Ascending aorta (tissue), 2 donors: ENCODE measurements at regions not wholly inside any gene's neighbourhood (a gene's known extent, or its start where the extent isn't known, plus 50 kb on each side); places are given as distances from the start of the nearest gene placed in this dataset.

Experiments
- DNase-seq, 2 donors: peaks; one replicate each; pipeline ENCODE4 v3.0.0-alpha.2; 2019; ENCODE audit warnings: low spot score in 2 of 2
- H3K27ac ChIP-seq, 2 donors: fragments of 200-600 bp; sonication (generic); one replicate each; pipeline ENCODE4 v1.5.1; 2016 to 2017; ENCODE audit warnings: mild to moderate bottlenecking in 1 of 2
- H3K27me3 ChIP-seq: fragments of 200-600 bp; sonication (generic); one replicate; pipeline ENCODE4 v1.5.1; 2017
- H3K36me3 ChIP-seq, 2 donors: fragments of 200-600 bp; sonication (generic); one replicate each; pipeline ENCODE4 v1.5.1; 2016
- H3K4me1 ChIP-seq, 2 donors: fragments of 200-600 bp; sonication (generic); one replicate each; pipeline ENCODE4 v1.5.1; 2016 to 2017; ENCODE audit warnings: mild to moderate bottlenecking in 1 of 2
- H3K4me3 ChIP-seq, 2 donors: fragments of 200-600 bp; sonication (generic); one replicate each; pipeline ENCODE4 v1.5.1; 2016 to 2017; ENCODE audit warnings: mild to moderate bottlenecking in 1 of 2
- H3K9me3 ChIP-seq, 2 donors: fragments of 200-600 bp; sonication (generic); one replicate each; pipeline ENCODE4 v1.5.1; 2016
- CTCF ChIP-seq, 3 experiments: fragments of 200-600 bp in 2 of 3; fragments of 450-650 bp in 1 of 3; sonication (generic) in 2 of 3; IDR thresholded peaks; one replicate each; pipeline ENCODE4 v1.5.1; 2016 to 2019; ENCODE audit warnings: antibody characterized with exemption in 3 of 3, mild to moderate bottlenecking in 1 of 3, moderate library complexity in 1 of 3
- intact Hi-C: fragments of 100-400 bp; cut with DNase I; formaldehyde crosslinking; loops from one replicate; pipeline ENCODE4 v1.15.1; 2023

GRCh38 chr12:91841822-91842221 lies 303.8 kb downstream of the BTG1 start:
- no peaks in the 10 kb centered on the region for H3K27me3 ChIP-seq
- no peak overlapping the region for H3K4me3 ChIP-seq
- H3K36me3 ChIP-seq = no peaks in the 10 kb centered on the region
- H3K4me1 ChIP-seq = peaks cover 0 to 3% of the 10 kb centered on the region in 2 donors
- intact Hi-C loops = no loop called here
- no peak overlapping the region for H3K27ac ChIP-seq
- TF ChIP-seq CTCF (IDR thresholded peaks at IDR 0.05) = no peak
- DNase-seq = no peak
- H3K9me3 ChIP-seq = no peaks in the 10 kb centered on the region

- Histone ChIP-seq H3K4me1 (no peaks in the 10 kb centered on the region), H3K36me3 (no peaks in the 10 kb centered on the region), H3K4me3 (no peak overlapping the region), H3K27me3 (no peaks in the 10 kb centered on the region), H3K27ac (no peak overlapping the region), H3K9me3 (no peaks in the 10 kb centered on the region)
- intact Hi-C loops = no loop called here
- no peak for TF ChIP-seq CTCF (IDR thresholded peaks at IDR 0.05)
- no peak for DNase-seq
These were observed 308.9 kb downstream of the BTG1 start for GRCh38 chr12:91836696-91837095.

GRCh38 chr12:91836264-91836663 lies 309.4 kb downstream of the BTG1 start:
- no peak for TF ChIP-seq CTCF (IDR thresholded peaks at IDR 0.05)
- Histone ChIP-seq H3K9me3 (no peaks in the 10 kb centered on the region), H3K36me3 (no peaks in the 10 kb centered on the region), H3K4me3 (no peak overlapping the region), H3K4me1 (no peaks in the 10 kb centered on the region), H3K27me3 (no peaks in the 10 kb centered on the region), H3K27ac (no peak overlapping the region)
- intact Hi-C loops = no loop called here
- no peak for DNase-seq

GRCh38 chr12:91835693-91836092 lies 310.0 kb downstream of the BTG1 start:
- DNase-seq = no peak
- intact Hi-C loops = no loop called here

GRCh38 chr12:91833780-91834359 lies 311.8 kb downstream of the BTG1 start:
- intact Hi-C loops = no loop called here
- no peak for TF ChIP-seq CTCF (IDR thresholded peaks at IDR 0.05)
- Histone ChIP-seq H3K4me1 (no peaks in the 10 kb centered on the region), H3K27ac (peak overlapping the region; percentile 66 to 71), H3K9me3 (no peaks in the 10 kb centered on the region), H3K36me3 (no peaks in the 10 kb centered on the region), H3K4me3 (peak overlapping the region in 1 of 2 donors; percentile 23), H3K27me3 (no peaks in the 10 kb centered on the region)
- DNase-seq = no peak

More at GRCh38 chr12:91835693-91836092, 310.0 kb downstream of the BTG1 start:
- no peaks in the 10 kb centered on the region for H3K36me3 ChIP-seq
- H3K27ac ChIP-seq = no peak overlapping the region
- H3K27me3 ChIP-seq = no peaks in the 10 kb centered on the region
- H3K4me3 ChIP-seq = no peak overlapping the region
- no peaks in the 10 kb centered on the region for H3K9me3 ChIP-seq
- no peaks in the 10 kb centered on the region for H3K4me1 ChIP-seq
- TF ChIP-seq CTCF (IDR thresholded peaks at IDR 0.05) = no peak

- DNase-seq = no peak
- H3K27me3 ChIP-seq = no peaks in the 10 kb centered on the region
- intact Hi-C loops = no loop called here
- no peak overlapping the region for H3K27ac ChIP-seq
- no peaks in the 10 kb centered on the region for H3K36me3 ChIP-seq
- no peak overlapping the region for H3K4me3 ChIP-seq
- no peaks in the 10 kb centered on the region for H3K9me3 ChIP-seq
- TF ChIP-seq CTCF (IDR thresholded peaks at IDR 0.05) = no peak
- no peaks in the 10 kb centered on the region for H3K4me1 ChIP-seq
These were observed 319.6 kb downstream of the BTG1 start for GRCh38 chr12:91825999-91826398.
